ENCODE measurements at regions not wholly inside any gene's neighbourhood (a gene's known extent, or its start where the extent isn't known, plus 50 kb on each side); places are given as distances from the start of the nearest gene placed in this dataset.

- TF ChIP-seq CTCF (IDR thresholded peaks at IDR 0.05 in 2 of 3, conservative IDR thresholded peaks at IDR 0.05 in 1 of 3; ENCODE audit: borderline replicate concordance in 1 of 3, insufficient read depth in 1 of 3, low read depth in 2 of 3, low read length in 2 of 3) (no peak), YY1 (IDR thresholded peaks at IDR 0.05; ENCODE audit: extremely low read depth, insufficient replicate concordance, low read depth, low read length) (no peak), POLR2A (IDR thresholded peaks at IDR 0.05; ENCODE audit: borderline replicate concordance, extremely low read depth, insufficient read depth, insufficient read length) (no peak), ZNF274 (IDR thresholded peaks at IDR 0.05; ENCODE audit: low read depth, low read length) (no peak)
These were observed 142.4 kb downstream of the CAND1 start for GRCh38 chr12:67411562-67411961.
